GM23338 (cell line): ENCODE measurements at regions not wholly inside any gene's neighbourhood (a gene's known extent, or its start where the extent isn't known, plus 50 kb on each side); places are given as distances from the start of the nearest gene placed in this dataset.

ENCODE experiments used
- ATAC-seq: fragments of 200-7000 bp; cut with Tn5 transposase; 3 replicates; pipeline ENCODE4 v1.9.1; 2020
- DNase-seq: peaks from one replicate; pipeline ENCODE4 v3.0.0-alpha.2; 2015; ENCODE audit warnings: low spot score
- H2AFZ ChIP-seq: fragments of 200-600 bp; sonication (generic); 2 replicates; pipeline ENCODE4 v1.8.0; 2016; ENCODE audit warnings: antibody characterized with exemption, mild to moderate bottlenecking, moderate library complexity
- H3F3A ChIP-seq: fragments of 200-600 bp; sonication (generic); replicated peaks from 2 replicates; pipeline ENCODE4 v1.8.0; 2017; ENCODE audit warnings: antibody characterized with exemption, mixed run types, low read depth
- H3K27ac ChIP-seq: fragments of 200-600 bp; sonication (generic); 2 replicates; pipeline ENCODE4 v1.6.1; 2016; ENCODE audit warnings: low read depth
- H3K27me3 ChIP-seq: fragments of 200-600 bp; sonication (generic); 2 replicates; pipeline ENCODE4 v1.8.0; 2016; ENCODE audit warnings: mild to moderate bottlenecking, mixed run types, moderate library complexity; ENCODE audit not compliant: insufficient read depth
- H3K36me3 ChIP-seq: fragments of 200-600 bp; sonication (generic); 2 replicates; pipeline ENCODE4 v1.8.0; 2016; ENCODE audit warnings: mild to moderate bottlenecking; ENCODE audit not compliant: insufficient read depth
- H3K4me1 ChIP-seq: fragments of 200-600 bp; sonication (generic); 2 replicates; pipeline ENCODE4 v1.8.0; 2016; ENCODE audit warnings: mild to moderate bottlenecking, moderate library complexity; ENCODE audit not compliant: insufficient read depth
- H3K4me2 ChIP-seq: fragments of 200-600 bp; sonication (generic); 2 replicates; pipeline ENCODE4 v1.7.1; 2017; ENCODE audit warnings: mixed run types
- H3K4me3 ChIP-seq: fragments of 200-600 bp; sonication (generic); 2 replicates; pipeline ENCODE4 v1.6.1; 2016; ENCODE audit warnings: mixed run types
- H3K79me2 ChIP-seq: fragments of 200-600 bp; sonication (generic); replicated peaks from 2 replicates; pipeline ENCODE4 v1.8.0; 2017; ENCODE audit warnings: mild to moderate bottlenecking; ENCODE audit not compliant: insufficient read depth
- H3K9me2 ChIP-seq: fragments of 200-600 bp; sonication (generic); 2 replicates; pipeline ENCODE4 v1.8.0; 2017; ENCODE audit not compliant: insufficient read depth
- H4K20me1 ChIP-seq: fragments of 200-600 bp; sonication (generic); replicated peaks from 2 replicates; pipeline ENCODE4 v1.8.0; 2017; ENCODE audit warnings: mild to moderate bottlenecking; ENCODE audit not compliant: insufficient read depth
- H3K27ac Mint-ChIP-seq: 2 replicates; pipeline ENCODE4 v1.8.0; 2020; ENCODE audit warnings: inconsistent platforms, mild to moderate bottlenecking, moderate library complexity, mixed read lengths
- H3K27me3 Mint-ChIP-seq: 3 replicates; pipeline ENCODE4 v1.8.0; 2022; ENCODE audit warnings: low read depth, mild to moderate bottlenecking, moderate library complexity, mixed read lengths, inconsistent platforms; ENCODE audit not compliant: insufficient read depth, poor library complexity
- H3K36me3 Mint-ChIP-seq: 3 replicates; pipeline ENCODE4 v1.8.0; 2021; ENCODE audit warnings: low read depth, mild to moderate bottlenecking, inconsistent platforms, moderate library complexity, mixed read lengths
- H3K4me1 Mint-ChIP-seq: 3 replicates; pipeline ENCODE4 v1.8.0; 2020; ENCODE audit warnings: mild to moderate bottlenecking, inconsistent platforms, mixed read lengths
- H3K4me3 Mint-ChIP-seq: 3 replicates; pipeline ENCODE4 v1.8.0; 2021; ENCODE audit warnings: moderate library complexity, mild to moderate bottlenecking, inconsistent platforms, mixed read lengths
- H3K9me3 Mint-ChIP-seq: 3 replicates; pipeline ENCODE4 v1.8.0; 2020; ENCODE audit warnings: moderate library complexity, mild to moderate bottlenecking, inconsistent platforms, mixed read lengths
- EZH2phosphoT487 ChIP-seq: fragments of 200-600 bp; sonication (generic); IDR thresholded peaks from one replicate; pipeline ENCODE4 v1.8.1; 2018; ENCODE audit warnings: antibody characterized with exemption; ENCODE audit not compliant: unreplicated experiment
- JUNB ChIP-seq: IDR thresholded peaks from one replicate; pipeline ENCODE4 v1.6.1; 2016; ENCODE audit warnings: antibody characterized with exemption; ENCODE audit not compliant: unreplicated experiment
- POLR2AphosphoS5 ChIP-seq: IDR thresholded peaks from 2 replicates; pipeline ENCODE4 v1.6.1; 2016; ENCODE audit warnings: antibody characterized with exemption, low read depth
- STAT1 ChIP-seq: IDR thresholded peaks from one replicate; pipeline ENCODE4 v1.6.1; 2016; ENCODE audit warnings: antibody characterized with exemption; ENCODE audit not compliant: unreplicated experiment
- ZNF114 ChIP-seq: fragments of 250-450 bp; sonication (Bioruptor Pico); IDR thresholded peaks from 2 replicates; pipeline ENCODE4 v1.5.0; 2020; ENCODE audit warnings: mild to moderate bottlenecking, moderate library complexity
- ZNF331 ChIP-seq: fragments of 250-450 bp; sonication (Bioruptor Pico); IDR thresholded peaks from 2 replicates; pipeline ENCODE4 v1.5.0; 2020; ENCODE audit warnings: low read depth, mild to moderate bottlenecking, moderate library complexity
- TF ChIP-seq, protein P1 (sequence below), 2 experiments: fragments of 200-600 bp in 1 of 2; sonication (generic) in 1 of 2; conservative IDR thresholded peaks; 2 replicates each; pipeline versions ENCODE4 v1.5.1 to v1.6.1; 2016 to 2017; ENCODE audit warnings: antibody characterized with exemption in 2 of 2, low read depth in 2 of 2, mild to moderate bottlenecking in 2 of 2, moderate library complexity in 1 of 2
- TF ChIP-seq, protein P2 (sequence below): IDR thresholded peaks from 2 replicates; pipeline ENCODE4 v1.6.1; 2016; ENCODE audit warnings: antibody characterized with exemption
- TF ChIP-seq, protein P3 (sequence below): fragments of 250-450 bp; sonication (Bioruptor Pico); IDR thresholded peaks from 2 replicates; pipeline ENCODE4 v1.5.0; 2020; ENCODE audit warnings: mild to moderate bottlenecking, moderate library complexity

DNA sequence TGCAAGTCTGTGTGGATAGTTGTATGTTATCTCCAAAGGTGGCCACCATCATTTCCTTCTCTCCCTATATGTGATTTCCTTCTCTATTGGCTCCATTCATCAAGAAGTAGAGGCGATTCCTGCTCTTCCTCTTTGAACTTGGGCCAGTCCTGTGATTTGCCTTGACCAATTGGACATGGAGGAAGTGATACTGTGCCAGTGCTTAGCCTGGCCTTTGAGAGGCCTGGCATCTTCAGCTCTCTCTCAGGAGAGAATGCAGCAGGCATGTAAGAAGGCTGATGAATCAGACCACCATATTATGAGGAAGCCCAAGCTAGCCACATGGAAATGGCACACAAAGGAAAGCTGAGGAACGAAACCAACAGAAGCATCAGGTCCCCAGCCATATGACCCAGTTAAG, 195.0 kb upstream of the SVIL start:
- H3K27me3 Mint-ChIP-seq: no peaks in the 10 kb centered on the region
- no peak overlapping the region for H3K27ac Mint-ChIP-seq
- no peaks in the 10 kb centered on the region for H3K4me1 ChIP-seq
- H3K9me2 ChIP-seq: no peaks in the 10 kb centered on the region
- no peak overlapping the region for H3K4me3 ChIP-seq
- H3K27ac ChIP-seq: no peak overlapping the region
- H3K4me1 Mint-ChIP-seq: peaks cover 6% of the 10 kb centered on the region; the same call in 2 of the 3 replicates
- no peaks in the 10 kb centered on the region for H3K27me3 ChIP-seq
- H3K9me3 Mint-ChIP-seq: no peaks in the 10 kb centered on the region; the same call in 2 of the 3 replicates
- ATAC-seq: no peak
- no peaks in the 10 kb centered on the region for H3K36me3 Mint-ChIP-seq
- no peaks in the 10 kb centered on the region for H3F3A ChIP-seq
- H3K79me2 ChIP-seq: no peaks in the 10 kb centered on the region
- no peak overlapping the region for H2AFZ ChIP-seq
- TF ChIP-seq EZH2phosphoT487 (no peak), JUNB (no peak), ZNF331 (CRISPR knock-in tag) (no peak), POLR2AphosphoS5 (no peak), STAT1 (no peak), ZNF114 (no peak)
- TF ChIP-seq, protein P1, sequence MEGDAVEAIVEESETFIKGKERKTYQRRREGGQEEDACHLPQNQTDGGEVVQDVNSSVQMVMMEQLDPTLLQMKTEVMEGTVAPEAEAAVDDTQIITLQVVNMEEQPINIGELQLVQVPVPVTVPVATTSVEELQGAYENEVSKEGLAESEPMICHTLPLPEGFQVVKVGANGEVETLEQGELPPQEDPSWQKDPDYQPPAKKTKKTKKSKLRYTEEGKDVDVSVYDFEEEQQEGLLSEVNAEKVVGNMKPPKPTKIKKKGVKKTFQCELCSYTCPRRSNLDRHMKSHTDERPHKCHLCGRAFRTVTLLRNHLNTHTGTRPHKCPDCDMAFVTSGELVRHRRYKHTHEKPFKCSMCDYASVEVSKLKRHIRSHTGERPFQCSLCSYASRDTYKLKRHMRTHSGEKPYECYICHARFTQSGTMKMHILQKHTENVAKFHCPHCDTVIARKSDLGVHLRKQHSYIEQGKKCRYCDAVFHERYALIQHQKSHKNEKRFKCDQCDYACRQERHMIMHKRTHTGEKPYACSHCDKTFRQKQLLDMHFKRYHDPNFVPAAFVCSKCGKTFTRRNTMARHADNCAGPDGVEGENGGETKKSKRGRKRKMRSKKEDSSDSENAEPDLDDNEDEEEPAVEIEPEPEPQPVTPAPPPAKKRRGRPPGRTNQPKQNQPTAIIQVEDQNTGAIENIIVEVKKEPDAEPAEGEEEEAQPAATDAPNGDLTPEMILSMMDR (conservative IDR thresholded peaks at IDR 0.05; ENCODE audit: low read depth in 2 of 2): no peak
- TF ChIP-seq, protein P2, sequence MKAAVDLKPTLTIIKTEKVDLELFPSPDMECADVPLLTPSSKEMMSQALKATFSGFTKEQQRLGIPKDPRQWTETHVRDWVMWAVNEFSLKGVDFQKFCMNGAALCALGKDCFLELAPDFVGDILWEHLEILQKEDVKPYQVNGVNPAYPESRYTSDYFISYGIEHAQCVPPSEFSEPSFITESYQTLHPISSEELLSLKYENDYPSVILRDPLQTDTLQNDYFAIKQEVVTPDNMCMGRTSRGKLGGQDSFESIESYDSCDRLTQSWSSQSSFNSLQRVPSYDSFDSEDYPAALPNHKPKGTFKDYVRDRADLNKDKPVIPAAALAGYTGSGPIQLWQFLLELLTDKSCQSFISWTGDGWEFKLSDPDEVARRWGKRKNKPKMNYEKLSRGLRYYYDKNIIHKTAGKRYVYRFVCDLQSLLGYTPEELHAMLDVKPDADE: no peak
- TF ChIP-seq, protein P3, sequence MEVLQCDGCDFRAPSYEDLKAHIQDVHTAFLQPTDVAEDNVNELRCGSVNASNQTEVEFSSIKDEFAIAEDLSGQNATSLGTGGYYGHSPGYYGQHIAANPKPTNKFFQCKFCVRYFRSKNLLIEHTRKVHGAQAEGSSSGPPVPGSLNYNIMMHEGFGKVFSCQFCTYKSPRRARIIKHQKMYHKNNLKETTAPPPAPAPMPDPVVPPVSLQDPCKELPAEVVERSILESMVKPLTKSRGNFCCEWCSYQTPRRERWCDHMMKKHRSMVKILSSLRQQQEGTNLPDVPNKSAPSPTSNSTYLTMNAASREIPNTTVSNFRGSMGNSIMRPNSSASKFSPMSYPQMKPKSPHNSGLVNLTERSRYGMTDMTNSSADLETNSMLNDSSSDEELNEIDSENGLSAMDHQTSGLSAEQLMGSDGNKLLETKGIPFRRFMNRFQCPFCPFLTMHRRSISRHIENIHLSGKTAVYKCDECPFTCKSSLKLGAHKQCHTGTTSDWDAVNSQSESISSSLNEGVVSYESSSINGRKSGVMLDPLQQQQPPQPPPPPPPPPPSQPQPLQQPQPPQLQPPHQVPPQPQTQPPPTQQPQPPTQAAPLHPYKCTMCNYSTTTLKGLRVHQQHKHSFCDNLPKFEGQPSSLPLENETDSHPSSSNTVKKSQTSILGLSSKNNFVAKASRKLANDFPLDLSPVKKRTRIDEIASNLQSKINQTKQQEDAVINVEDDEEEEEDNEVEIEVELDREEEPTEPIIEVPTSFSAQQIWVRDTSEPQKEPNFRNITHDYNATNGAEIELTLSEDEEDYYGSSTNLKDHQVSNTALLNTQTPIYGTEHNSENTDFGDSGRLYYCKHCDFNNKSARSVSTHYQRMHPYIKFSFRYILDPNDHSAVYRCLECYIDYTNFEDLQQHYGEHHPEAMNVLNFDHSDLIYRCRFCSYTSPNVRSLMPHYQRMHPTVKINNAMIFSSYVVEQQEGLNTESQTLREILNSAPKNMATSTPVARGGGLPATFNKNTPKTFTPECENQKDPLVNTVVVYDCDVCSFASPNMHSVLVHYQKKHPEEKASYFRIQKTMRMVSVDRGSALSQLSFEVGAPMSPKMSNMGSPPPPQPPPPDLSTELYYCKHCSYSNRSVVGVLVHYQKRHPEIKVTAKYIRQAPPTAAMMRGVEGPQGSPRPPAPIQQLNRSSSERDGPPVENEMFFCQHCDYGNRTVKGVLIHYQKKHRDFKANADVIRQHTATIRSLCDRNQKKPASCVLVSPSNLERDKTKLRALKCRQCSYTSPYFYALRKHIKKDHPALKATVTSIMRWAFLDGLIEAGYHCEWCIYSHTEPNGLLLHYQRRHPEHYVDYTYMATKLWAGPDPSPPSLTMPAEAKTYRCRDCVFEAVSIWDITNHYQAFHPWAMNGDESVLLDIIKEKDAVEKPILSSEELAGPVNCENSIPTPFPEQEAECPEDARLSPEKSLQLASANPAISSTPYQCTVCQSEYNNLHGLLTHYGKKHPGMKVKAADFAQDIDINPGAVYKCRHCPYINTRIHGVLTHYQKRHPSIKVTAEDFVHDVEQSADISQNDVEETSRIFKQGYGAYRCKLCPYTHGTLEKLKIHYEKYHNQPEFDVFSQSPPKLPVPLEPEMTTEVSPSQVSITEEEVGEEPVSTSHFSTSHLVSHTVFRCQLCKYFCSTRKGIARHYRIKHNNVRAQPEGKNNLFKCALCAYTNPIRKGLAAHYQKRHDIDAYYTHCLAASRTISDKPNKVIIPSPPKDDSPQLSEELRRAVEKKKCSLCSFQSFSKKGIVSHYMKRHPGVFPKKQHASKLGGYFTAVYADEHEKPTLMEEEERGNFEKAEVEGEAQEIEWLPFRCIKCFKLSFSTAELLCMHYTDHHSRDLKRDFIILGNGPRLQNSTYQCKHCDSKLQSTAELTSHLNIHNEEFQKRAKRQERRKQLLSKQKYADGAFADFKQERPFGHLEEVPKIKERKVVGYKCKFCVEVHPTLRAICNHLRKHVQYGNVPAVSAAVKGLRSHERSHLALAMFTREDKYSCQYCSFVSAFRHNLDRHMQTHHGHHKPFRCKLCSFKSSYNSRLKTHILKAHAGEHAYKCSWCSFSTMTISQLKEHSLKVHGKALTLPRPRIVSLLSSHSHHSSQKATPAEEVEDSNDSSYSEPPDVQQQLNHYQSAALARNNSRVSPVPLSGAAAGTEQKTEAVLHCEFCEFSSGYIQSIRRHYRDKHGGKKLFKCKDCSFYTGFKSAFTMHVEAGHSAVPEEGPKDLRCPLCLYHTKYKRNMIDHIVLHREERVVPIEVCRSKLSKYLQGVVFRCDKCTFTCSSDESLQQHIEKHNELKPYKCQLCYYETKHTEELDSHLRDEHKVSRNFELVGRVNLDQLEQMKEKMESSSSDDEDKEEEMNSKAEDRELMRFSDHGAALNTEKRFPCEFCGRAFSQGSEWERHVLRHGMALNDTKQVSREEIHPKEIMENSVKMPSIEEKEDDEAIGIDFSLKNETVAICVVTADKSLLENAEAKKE (CRISPR knock-in tag): no peak
- H3K4me3 Mint-ChIP-seq: no peak overlapping the region
- no peak overlapping the region for H3K4me2 ChIP-seq
- H3K36me3 ChIP-seq: no peaks in the 10 kb centered on the region; the same call in 1 of the 2 replicates
- no peaks in the 10 kb centered on the region for H4K20me1 ChIP-seq
- no peak for DNase-seq
